Glutamatergic neuron (in vitro differentiated cells): ENCODE measurements at regions not wholly inside any gene's neighbourhood (a gene's known extent, or its start where the extent isn't known, plus 50 kb on each side); places are given as distances from the start of the nearest gene placed in this dataset.

Experiments
- DNase-seq: peaks from one replicate; pipeline ENCODE4 v3.0.0; 2022
- H3K27ac Mint-ChIP-seq: one replicate; pipeline ENCODE4 v1.8.0; 2020; ENCODE audit warnings: mild to moderate bottlenecking, mixed read lengths, inconsistent platforms; ENCODE audit not compliant: unreplicated experiment
- H3K27me3 Mint-ChIP-seq: one replicate; pipeline ENCODE4 v1.8.0; 2020; ENCODE audit warnings: mild to moderate bottlenecking, moderate library complexity, mixed read lengths, inconsistent platforms; ENCODE audit not compliant: unreplicated experiment
- H3K36me3 Mint-ChIP-seq: one replicate; pipeline ENCODE4 v1.8.0; 2020; ENCODE audit warnings: mild to moderate bottlenecking, mixed read lengths, inconsistent platforms; ENCODE audit not compliant: unreplicated experiment
- H3K4me1 Mint-ChIP-seq: one replicate; pipeline ENCODE4 v1.8.0; 2020; ENCODE audit warnings: mild to moderate bottlenecking, low read depth, mixed read lengths, inconsistent platforms; ENCODE audit not compliant: unreplicated experiment
- H3K4me3 Mint-ChIP-seq: one replicate; pipeline ENCODE4 v1.8.0; 2020; ENCODE audit warnings: mild to moderate bottlenecking, mixed read lengths, inconsistent platforms; ENCODE audit not compliant: unreplicated experiment
- H3K9me3 Mint-ChIP-seq: one replicate; pipeline ENCODE4 v1.8.0; 2020; ENCODE audit warnings: mild to moderate bottlenecking, moderate library complexity, mixed read lengths, inconsistent platforms; ENCODE audit not compliant: unreplicated experiment
- TF ChIP-seq, protein P1 (sequence below): fragments of 200-600 bp; sonication (generic); IDR thresholded peaks from one replicate; pipeline ENCODE4 v1.5.0; 2021; ENCODE audit not compliant: partially characterized antibody, unreplicated experiment

DNA sequence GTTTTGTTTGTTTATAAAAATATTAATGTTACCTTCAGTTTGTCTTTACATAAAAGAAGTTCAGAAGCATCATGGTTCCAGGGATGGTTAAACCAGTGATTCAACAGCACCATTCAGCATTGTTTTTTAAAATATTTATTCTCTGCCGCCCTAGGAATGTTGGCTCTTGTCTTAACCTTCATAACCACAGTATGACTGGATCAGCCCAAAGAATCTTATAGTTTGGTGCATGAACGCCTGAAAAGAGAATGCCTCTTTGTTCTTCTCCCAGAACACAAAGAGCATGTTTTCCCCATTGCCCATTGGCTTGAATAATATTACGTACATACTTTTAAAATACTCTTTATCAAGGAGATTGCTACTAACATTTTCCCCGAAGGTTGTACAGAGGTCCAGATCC is 413.4 kb downstream of the ANXA1 start:
- Mint-ChIP-seq H3K4me1 (peaks cover 5% of the 10 kb centered on the region), H3K36me3 (no peaks in the 10 kb centered on the region), H3K27ac (no peak overlapping the region), H3K9me3 (no peaks in the 10 kb centered on the region), H3K4me3 (no peak overlapping the region), H3K27me3 (no peaks in the 10 kb centered on the region)
- TF ChIP-seq, protein P1, sequence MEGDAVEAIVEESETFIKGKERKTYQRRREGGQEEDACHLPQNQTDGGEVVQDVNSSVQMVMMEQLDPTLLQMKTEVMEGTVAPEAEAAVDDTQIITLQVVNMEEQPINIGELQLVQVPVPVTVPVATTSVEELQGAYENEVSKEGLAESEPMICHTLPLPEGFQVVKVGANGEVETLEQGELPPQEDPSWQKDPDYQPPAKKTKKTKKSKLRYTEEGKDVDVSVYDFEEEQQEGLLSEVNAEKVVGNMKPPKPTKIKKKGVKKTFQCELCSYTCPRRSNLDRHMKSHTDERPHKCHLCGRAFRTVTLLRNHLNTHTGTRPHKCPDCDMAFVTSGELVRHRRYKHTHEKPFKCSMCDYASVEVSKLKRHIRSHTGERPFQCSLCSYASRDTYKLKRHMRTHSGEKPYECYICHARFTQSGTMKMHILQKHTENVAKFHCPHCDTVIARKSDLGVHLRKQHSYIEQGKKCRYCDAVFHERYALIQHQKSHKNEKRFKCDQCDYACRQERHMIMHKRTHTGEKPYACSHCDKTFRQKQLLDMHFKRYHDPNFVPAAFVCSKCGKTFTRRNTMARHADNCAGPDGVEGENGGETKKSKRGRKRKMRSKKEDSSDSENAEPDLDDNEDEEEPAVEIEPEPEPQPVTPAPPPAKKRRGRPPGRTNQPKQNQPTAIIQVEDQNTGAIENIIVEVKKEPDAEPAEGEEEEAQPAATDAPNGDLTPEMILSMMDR: no peak
- DNase-seq: no peak

DNA sequence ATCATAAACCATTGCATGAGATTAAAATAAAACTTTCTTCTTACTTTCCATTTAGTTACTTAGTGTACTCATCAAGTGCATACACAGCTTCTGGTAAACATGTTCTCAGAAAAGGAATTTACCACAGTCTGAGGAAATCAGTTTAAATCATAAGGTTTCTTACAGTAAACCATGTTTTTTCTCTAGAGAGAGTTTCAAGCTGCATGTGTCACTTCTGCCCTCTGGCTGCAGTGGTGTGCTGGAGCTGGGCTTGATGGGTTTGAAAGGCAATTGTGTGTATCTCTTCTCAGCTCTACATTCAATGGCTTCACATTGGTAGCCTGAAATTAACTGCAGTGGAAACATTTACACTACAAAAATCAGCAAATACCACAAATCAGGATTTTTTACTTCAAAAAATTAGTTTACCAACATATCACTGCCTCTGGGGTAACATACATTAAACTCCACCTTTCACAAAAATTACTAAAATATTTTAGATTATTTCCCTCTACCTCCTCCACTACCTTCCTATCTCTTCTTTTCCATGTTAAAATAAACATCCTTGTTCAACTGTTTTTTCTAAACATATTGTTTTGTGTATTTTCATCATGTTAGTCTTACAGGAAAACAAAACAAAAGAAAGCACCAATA is 414.3 kb downstream of the ANXA1 start:
- Mint-ChIP-seq H3K9me3 (no peaks in the 10 kb centered on the region), H3K36me3 (no peaks in the 10 kb centered on the region)

DNA sequence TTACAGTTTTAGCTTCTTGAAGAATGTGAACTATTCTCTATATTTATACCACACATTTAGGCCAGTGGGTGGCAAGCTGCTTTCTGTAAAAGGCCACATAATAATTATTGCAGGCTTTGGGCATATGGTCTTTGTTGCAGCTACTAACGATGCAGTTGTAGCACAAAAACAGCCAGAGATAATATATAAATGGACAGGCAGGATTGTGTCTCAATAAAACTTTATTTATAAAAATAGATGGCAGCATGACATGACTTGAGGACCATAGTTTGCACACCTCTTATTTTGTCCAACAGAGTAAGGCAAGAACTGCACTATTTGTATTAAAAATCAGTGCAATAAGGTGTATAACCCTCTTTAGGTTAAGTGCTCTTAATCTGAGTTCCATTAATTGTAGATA is 415.0 kb downstream of the ANXA1 start:
- no peak for DNase-seq
- H3K4me1 Mint-ChIP-seq: peaks cover 5% of the 10 kb centered on the region
- no peak overlapping the region for H3K27ac Mint-ChIP-seq
- no peaks in the 10 kb centered on the region for H3K36me3 Mint-ChIP-seq
- TF ChIP-seq, protein P1: no peak
- H3K27me3 Mint-ChIP-seq: no peaks in the 10 kb centered on the region
- no peak overlapping the region for H3K4me3 Mint-ChIP-seq
- H3K9me3 Mint-ChIP-seq: no peaks in the 10 kb centered on the region

More for the DNA sequence above, 414.3 kb downstream of the ANXA1 start:
- H3K4me1 Mint-ChIP-seq: peaks cover 5% of the 10 kb centered on the region
- no peak overlapping the region for H3K4me3 Mint-ChIP-seq
- peak; percentile 27 for DNase-seq
- TF ChIP-seq, protein P1: no peak
- H3K27me3 Mint-ChIP-seq: no peaks in the 10 kb centered on the region
- H3K27ac Mint-ChIP-seq: no peak overlapping the region

DNA sequence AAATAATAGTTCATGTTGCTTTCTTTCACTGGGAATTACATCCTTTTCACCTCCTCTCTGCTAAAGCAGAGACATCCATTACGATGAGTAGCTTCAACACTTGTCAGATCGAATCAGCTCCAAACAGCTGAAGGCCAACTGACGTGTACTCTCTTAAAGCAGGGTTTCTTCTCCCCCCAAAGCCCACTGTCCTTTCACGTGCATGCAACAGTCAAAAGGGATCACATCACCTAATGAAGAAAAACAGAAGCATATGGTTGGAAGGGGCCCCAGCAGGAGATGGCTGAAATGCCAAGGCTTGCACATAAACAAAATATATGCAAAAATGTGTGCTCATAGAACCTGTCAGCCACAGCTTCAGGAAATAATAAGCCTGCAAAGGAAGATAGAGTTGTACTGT is 421.6 kb downstream of the ANXA1 start:
- TF ChIP-seq, protein P1: no peak
- H3K36me3 Mint-ChIP-seq: no peaks in the 10 kb centered on the region
- no peak overlapping the region for H3K27ac Mint-ChIP-seq
- no peaks in the 10 kb centered on the region for H3K9me3 Mint-ChIP-seq
- H3K27me3 Mint-ChIP-seq: no peaks in the 10 kb centered on the region
- peaks cover 7% of the 10 kb centered on the region for H3K4me1 Mint-ChIP-seq
- DNase-seq: no peak
- H3K4me3 Mint-ChIP-seq: no peak overlapping the region

DNA sequence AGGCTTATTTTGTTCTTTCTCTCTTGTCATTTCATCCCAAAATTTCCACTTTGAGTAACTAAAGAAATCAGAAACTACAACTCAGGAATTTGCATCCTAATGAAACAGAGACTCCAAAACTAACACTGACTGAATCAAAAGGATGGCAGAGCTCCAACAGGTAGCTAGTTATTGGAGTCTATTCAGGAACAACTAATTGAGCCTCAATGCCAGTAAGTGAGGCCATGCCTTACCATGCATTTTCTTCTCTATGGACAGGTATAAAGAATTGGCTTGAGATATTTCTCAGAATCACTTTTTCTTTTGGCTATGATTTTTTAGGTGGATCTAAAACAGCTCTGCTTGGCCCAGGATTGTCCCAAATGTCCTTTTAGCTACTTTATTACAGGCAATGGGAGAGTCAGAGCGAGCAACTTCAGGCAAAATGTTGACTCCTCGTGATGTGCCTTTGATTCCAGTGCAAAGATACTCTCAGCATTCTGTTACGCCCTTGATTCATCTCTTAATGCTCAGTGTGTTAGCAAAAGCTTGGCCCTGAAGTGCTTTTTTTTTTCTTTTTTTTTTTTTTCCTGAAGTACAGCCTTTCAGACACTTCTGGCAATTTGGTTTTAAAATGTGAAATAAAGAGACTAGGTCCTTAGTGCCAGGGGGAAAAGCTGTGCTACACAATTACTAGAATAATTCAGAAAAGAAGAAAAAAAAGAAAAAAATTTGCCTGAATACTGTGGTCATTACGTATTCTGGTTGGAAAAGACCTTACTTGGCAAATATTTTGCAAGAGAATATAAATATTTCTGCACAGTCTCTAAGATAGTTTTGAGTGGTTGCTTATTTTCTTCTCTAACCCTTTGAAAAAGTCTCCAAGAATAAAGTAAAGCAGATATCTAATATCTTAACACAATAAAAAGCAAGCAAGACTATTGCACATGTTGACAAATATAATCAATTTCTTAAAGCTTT is 423.7 kb downstream of the ANXA1 start:
- TF ChIP-seq, protein P1: no peak
- no peak overlapping the region for H3K27ac Mint-ChIP-seq
- peaks cover 2% of the 10 kb centered on the region for H3K4me1 Mint-ChIP-seq
- no peaks in the 10 kb centered on the region for H3K27me3 Mint-ChIP-seq
- no peaks in the 10 kb centered on the region for H3K9me3 Mint-ChIP-seq
- no peaks in the 10 kb centered on the region for H3K36me3 Mint-ChIP-seq
- H3K4me3 Mint-ChIP-seq: no peak overlapping the region
- no peak for DNase-seq
